ENCODE measurements at regions not wholly inside any gene's neighbourhood (a gene's known extent, or its start where the extent isn't known, plus 50 kb on each side); places are given as distances from the start of the nearest gene placed in this dataset.
"Not testable (repeated sequence)": the region's sequence is repeated elsewhere in the genome, so short reads cannot be mapped to it uniquely, and the experiment has no call there.

DNA sequence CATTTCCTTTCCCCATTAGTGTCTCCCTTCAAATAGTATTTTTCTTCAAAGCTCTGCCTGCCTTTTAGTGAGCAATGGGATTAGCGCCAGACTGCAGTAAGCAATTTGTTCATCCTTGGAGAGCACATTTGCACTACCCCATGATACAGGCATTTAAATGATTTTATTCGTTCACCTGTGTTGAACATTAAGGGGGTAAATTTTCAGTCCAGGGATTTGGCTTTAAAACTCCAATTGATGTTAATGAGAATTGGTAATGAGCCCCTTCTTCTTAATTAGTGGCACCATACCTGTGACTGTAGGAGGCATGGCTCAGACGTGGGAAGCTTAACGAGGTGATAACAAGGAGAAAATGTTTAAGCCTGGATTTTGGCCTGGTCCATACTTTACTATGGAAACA is 161.4 kb upstream of the NANOGP8 start:
- intact Hi-C loops (cut with micrococcal nuclease): no loop called here
- no peak for DNase-seq (ENCODE audit: low read depth, low spot score)
- H3K9ac ChIP-seq (replicated peaks; ENCODE audit: extremely low read depth, insufficient read depth, low read length): no peak overlapping the region
- H3K36me3 ChIP-seq (ENCODE audit: control insufficient read depth in 2 of 2, extremely low read depth in 1 of 2, insufficient read depth in 2 of 2, low read length in 2 of 2): no peaks in the 10 kb centered on the region
- no peaks in the 10 kb centered on the region for H3K27me3 ChIP-seq (ENCODE audit: control insufficient read depth in 2 of 2, insufficient read depth in 2 of 2, low read length in 2 of 2)
- H2AFZ ChIP-seq (ENCODE audit: low read depth, low read length): no peak overlapping the region
- no peak overlapping the region for H3K27ac ChIP-seq (ENCODE audit: insufficient read depth, low read depth, low read length)
- dilution Hi-C loops (cut with MboI; ENCODE audit: extremely low pct_ligation_motif_present, low sequenced_read_pairs): no loop called here
- H3K4me2 ChIP-seq (ENCODE audit: insufficient read depth, low read length): no peak overlapping the region
- no peak for TF ChIP-seq EZH2 (IDR thresholded peaks at IDR 0.05; ENCODE audit: borderline replicate concordance, low read depth, low read length, severe bottlenecking)
- TF ChIP-seq, protein P1, sequence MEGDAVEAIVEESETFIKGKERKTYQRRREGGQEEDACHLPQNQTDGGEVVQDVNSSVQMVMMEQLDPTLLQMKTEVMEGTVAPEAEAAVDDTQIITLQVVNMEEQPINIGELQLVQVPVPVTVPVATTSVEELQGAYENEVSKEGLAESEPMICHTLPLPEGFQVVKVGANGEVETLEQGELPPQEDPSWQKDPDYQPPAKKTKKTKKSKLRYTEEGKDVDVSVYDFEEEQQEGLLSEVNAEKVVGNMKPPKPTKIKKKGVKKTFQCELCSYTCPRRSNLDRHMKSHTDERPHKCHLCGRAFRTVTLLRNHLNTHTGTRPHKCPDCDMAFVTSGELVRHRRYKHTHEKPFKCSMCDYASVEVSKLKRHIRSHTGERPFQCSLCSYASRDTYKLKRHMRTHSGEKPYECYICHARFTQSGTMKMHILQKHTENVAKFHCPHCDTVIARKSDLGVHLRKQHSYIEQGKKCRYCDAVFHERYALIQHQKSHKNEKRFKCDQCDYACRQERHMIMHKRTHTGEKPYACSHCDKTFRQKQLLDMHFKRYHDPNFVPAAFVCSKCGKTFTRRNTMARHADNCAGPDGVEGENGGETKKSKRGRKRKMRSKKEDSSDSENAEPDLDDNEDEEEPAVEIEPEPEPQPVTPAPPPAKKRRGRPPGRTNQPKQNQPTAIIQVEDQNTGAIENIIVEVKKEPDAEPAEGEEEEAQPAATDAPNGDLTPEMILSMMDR (IDR thresholded peaks at IDR 0.05; ENCODE audit: extremely low read depth in 1 of 2, insufficient read depth in 1 of 2, low read depth in 1 of 2, low read length in 2 of 2): no peak
- TF ChIP-seq POLR2AphosphoS5 (IDR thresholded peaks at IDR 0.05; ENCODE audit: insufficient read depth, low read depth, low read length): no peak
- no peak for TF ChIP-seq FOS (IDR thresholded peaks at IDR 0.05; ENCODE audit: borderline replicate concordance, insufficient read depth, low read length)
- TF ChIP-seq MYC (IDR thresholded peaks at IDR 0.05; ENCODE audit: low read depth, low read length): no peak
- TF ChIP-seq, protein P2, sequence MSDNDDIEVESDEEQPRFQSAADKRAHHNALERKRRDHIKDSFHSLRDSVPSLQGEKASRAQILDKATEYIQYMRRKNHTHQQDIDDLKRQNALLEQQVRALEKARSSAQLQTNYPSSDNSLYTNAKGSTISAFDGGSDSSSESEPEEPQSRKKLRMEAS (IDR thresholded peaks at IDR 0.05; ENCODE audit: insufficient read depth, insufficient read length): no peak
- no peak for TF ChIP-seq POLR2A (IDR thresholded peaks at IDR 0.05; ENCODE audit: low read depth, low read length)
- no peak for TF ChIP-seq GATA2 (IDR thresholded peaks at IDR 0.05; ENCODE audit: insufficient read depth, insufficient read length, low read depth, low read length)
- TF ChIP-seq JUN (IDR thresholded peaks at IDR 0.05; ENCODE audit: borderline replicate concordance, insufficient read depth, insufficient read length, low read depth): no peak
- ChIA-PET POLR2A (no interaction called here), CTCF (no interaction called here)
- no peaks in the 10 kb centered on the region for H3K9me3 ChIP-seq (replicated peaks; ENCODE audit: control insufficient read depth, insufficient read depth, low read length)
- H3K79me2 ChIP-seq (ENCODE audit: control insufficient read depth, insufficient read depth, low read length): no peaks in the 10 kb centered on the region
- no peaks in the 10 kb centered on the region for H3K4me1 ChIP-seq (ENCODE audit: control insufficient read depth, extremely low read depth, insufficient read depth, low read length)
- H3K4me3 ChIP-seq (replicated peaks in 1 of 3; ENCODE audit: insufficient read depth in 1 of 3, low read depth in 1 of 3, low read length in 3 of 3): no peak overlapping the region
- no peaks in the 10 kb centered on the region for H4K20me1 ChIP-seq (replicated peaks; ENCODE audit: control insufficient read depth, extremely low read depth, insufficient read depth, low read length)
- FAIRE-seq: no peak
- BruUV-seq (replicated peaks): no TSS peak
- no peaks in the 10 kb centered on the region for H3K9me1 ChIP-seq (replicated peaks; ENCODE audit: control insufficient read depth, extremely low read depth, insufficient read depth, low read length)

DNA sequence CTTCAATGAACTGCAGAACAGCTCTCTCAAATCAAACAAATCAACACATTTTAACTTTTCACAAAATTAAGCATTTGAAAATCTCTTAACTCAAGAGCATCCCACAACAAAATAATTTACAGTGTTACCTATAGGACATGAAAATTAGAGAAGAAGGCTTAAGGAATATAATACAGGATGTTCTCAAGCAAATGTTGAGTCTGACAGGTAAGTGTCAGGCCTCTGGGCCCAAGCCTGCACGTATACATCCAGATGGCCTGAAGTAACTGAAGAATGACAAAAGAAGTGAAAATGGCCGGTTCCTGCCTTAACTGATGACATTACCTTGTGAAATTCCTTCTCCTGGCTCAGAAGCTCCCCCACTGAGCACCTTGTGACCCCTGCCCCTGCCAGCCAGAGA is 160.6 kb upstream of the NANOGP8 start:
- dilution Hi-C loops (cut with MboI; ENCODE audit: extremely low pct_ligation_motif_present, low sequenced_read_pairs); intact Hi-C loops (cut with micrococcal nuclease); FAIRE-seq; H2AFZ ChIP-seq (ENCODE audit: low read depth, low read length); H4K20me1 ChIP-seq (replicated peaks; ENCODE audit: control insufficient read depth, extremely low read depth, insufficient read depth, low read length); H3K27me3 ChIP-seq (ENCODE audit: control insufficient read depth in 2 of 2, insufficient read depth in 2 of 2, low read length in 2 of 2); H3K9ac ChIP-seq (replicated peaks; ENCODE audit: extremely low read depth, insufficient read depth, low read length); H3K9me3 ChIP-seq (replicated peaks; ENCODE audit: control insufficient read depth, insufficient read depth, low read length); BruUV-seq (replicated peaks); POLR2A ChIA-PET; H3K9me1 ChIP-seq (replicated peaks; ENCODE audit: control insufficient read depth, extremely low read depth, insufficient read depth, low read length); H3K27ac ChIP-seq (ENCODE audit: insufficient read depth, low read depth, low read length); H3K36me3 ChIP-seq (ENCODE audit: control insufficient read depth in 2 of 2, extremely low read depth in 1 of 2, insufficient read depth in 2 of 2, low read length in 2 of 2); H3K4me2 ChIP-seq (ENCODE audit: insufficient read depth, low read length); H3K4me1 ChIP-seq (ENCODE audit: control insufficient read depth, extremely low read depth, insufficient read depth, low read length); H3K4me3 ChIP-seq (replicated peaks in 1 of 3; ENCODE audit: insufficient read depth in 1 of 3, low read depth in 1 of 3, low read length in 3 of 3); CTCF ChIA-PET; DNase-seq (ENCODE audit: low read depth, low spot score); H3K79me2 ChIP-seq (ENCODE audit: control insufficient read depth, insufficient read depth, low read length): not testable (repeated sequence)

Measured in endothelial cell of umbilical vein (primary cell).